HG02884 (cell line): ENCODE measurements at regions not wholly inside any gene's neighbourhood (a gene's known extent, or its start where the extent isn't known, plus 50 kb on each side); places are given as distances from the start of the nearest gene placed in this dataset.
A peak's percentile ranks its signal among the peaks of the same experiment; 100 is the strongest.
"Not testable (repeated sequence)": the region's sequence is repeated elsewhere in the genome, so short reads cannot be mapped to it uniquely, and the experiment has no call there.

Source experiments
- ATAC-seq: cut with Tn5 transposase; IDR thresholded peaks from one replicate; pipeline ENCODE4 v1.9.1; 2021; ENCODE audit warnings: mild to moderate bottlenecking, moderate library complexity; ENCODE audit not compliant: unreplicated experiment

- no peak for ATAC-seq
Measured at GRCh38 chrY:21600170-21600569, 65.5 kb downstream of the RBMY1A1 start.

DNA sequence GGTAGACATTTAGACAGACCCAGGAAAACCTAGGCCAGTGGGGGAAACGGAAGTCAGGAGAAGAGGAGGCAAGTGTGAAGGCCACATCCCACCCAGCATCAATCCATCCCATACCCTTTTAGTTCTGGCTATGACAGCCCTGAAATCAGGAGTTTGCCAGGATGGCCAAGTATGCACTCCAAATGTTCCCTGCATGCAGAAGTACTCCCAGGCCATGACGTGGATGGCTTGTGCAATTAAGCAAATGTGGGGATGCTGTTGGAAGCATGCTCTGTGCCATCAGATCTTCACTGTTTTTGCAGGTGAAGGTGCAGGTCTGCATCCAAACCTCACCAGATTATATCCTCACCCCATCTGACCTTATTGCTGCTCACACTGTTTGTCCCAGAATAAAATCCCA, 66.8 kb downstream of the RBMY1A1 start:
- ATAC-seq, result no peak

- ATAC-seq, result no peak
Measured at GRCh38 chrY:21602590-21602989, 67.9 kb downstream of the RBMY1A1 start.

DNA sequence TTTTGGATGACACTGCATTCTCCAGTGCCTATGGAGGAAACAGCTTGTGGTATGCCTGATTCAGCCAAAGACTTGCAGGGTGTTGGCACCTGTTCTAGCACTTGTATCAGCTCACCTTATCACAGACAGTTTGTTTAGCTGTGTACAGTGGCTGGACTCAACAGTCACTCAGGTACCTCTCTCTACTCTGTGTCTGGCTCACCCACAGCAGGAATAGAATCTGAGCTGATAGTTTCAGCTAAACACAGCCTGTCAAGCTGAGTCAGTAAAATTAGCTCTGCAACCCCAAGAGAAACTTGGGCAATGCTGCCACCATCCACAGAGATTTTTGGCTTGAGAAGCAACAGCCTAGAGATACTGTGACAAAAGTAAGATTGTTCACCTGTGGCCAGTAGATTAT, 101.5 kb downstream of the RBMY1A1 start:
- no peak for ATAC-seq

DNA sequence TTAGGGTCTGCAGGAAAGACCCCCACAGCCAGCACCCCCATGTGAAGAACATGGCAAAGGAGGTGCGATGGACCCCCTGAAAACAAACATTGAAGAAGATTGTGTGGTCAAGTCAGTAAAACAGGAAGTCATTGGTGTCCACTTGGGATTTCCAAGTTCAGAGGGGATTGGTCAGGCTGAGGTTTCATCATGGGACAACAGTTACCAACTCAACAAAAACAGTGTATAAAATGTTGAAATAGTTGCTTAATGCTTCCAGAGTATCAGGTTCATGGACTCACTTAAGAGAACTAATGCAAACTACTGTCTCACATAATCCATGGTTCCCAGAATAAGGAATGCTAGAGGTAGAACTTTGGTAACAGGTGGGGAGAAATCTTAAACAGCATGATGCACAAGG, 115.8 kb downstream of the RBMY1A1 start:
- no peak for ATAC-seq

DNA sequence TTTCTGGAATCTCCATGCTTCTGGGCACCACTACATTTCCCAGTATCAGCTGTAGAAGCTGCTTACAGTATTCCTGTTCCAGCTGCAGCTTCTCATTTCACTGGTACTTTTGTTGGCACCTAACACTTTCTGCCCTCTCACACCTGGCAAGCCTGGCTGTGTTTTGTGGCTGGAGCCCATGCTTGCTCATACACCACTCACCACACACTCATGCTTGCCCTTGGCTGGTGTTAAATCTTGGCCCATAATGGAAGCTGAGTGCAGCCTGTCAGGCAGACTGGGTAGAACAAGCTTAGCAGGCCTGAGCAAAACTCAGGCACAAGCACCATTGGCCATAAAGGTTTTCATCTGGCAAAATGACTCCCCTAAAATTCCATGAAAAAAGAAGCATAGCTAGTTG, 124.4 kb downstream of the RBMY1A1 start:
- not testable (repeated sequence) for ATAC-seq

DNA sequence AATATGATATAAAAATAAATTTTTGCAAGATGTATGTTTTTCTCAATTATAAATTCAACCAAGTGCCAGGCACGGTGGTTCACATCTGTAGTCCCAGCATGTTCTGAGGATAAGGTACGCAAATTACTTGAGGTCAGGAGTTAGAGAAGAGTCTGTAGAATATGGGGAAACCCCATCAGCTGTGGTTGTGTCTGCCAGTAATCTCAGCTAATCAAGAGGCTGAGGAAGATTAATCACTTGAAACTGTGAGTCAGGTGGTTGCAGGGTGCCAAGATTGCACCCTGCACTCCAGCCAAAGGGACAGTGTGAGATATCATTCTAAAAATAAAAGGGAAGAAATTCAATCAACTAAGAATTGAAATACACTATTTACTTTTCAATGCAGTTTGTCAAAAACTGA, 144.9 kb downstream of the RBMY1A1 start:
- peak; percentile 76 for ATAC-seq

- not testable (repeated sequence) for ATAC-seq
Measured at GRCh38 chrY:21686369-21686768, 151.7 kb downstream of the RBMY1A1 start.

DNA sequence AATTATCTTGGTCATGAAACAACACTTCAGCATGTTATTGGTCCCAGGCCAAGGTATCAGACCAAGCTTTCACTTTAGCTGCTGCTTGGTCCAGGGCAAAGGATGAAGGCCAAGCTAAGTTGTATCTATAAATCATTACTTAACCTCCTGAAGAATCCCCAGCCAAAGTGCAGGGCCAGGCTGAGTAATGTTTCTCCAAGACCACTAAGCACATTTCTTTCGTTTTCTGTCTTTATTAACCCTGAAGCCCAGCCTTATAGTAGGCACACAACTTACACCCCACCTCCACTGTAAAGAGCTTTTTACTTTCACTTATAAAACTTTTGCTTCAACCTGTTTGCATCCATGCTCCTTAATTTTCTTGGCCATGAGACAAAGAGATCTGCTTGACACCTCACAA, 167.3 kb downstream of the RBMY1A1 start:
- ATAC-seq, result not testable (repeated sequence)

GRCh38 chrY:21702927-21703326, 168.2 kb downstream of the RBMY1A1 start:
- not testable (repeated sequence) for ATAC-seq

DNA sequence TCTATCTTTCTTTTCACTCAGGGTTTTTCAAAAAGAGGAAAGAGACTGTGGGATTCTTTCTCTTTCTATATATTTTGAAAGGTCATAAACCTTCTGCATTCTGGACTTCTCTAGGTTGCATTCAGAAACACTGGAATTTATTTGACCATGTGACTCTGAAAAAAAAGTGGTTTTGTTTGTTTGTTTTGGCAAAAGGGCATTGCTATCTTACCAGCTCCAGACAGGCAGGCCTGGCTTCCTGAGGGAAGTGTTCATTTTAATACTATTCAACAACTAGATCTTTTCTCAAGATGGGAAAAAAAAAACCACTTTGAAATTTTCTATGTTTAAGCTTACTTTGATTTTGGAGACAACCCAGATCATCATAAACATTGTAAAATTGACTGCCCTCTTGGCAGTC, 170.6 kb downstream of the RBMY1A1 start:
- ATAC-seq, result no peak

DNA sequence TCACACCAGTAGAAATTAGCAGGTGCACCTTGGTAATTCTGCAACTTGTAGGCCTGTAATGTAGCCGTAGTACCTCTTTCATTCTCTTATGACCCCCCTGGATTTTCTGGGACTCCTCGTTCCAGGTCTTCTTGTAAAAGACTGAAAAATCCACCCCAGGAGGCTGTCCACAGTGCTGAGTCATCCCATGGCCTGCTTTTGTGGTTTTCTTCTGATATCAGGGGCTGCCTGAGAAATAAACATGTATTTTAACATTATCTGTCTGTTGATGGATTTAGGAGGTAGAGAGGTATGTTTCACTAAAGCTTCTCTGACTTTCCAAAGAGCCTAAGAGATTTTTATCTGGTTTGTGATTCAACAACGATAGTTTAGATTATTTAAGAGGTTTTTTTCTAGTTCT, 171.9 kb downstream of the RBMY1A1 start:
- not testable (repeated sequence) for ATAC-seq

DNA sequence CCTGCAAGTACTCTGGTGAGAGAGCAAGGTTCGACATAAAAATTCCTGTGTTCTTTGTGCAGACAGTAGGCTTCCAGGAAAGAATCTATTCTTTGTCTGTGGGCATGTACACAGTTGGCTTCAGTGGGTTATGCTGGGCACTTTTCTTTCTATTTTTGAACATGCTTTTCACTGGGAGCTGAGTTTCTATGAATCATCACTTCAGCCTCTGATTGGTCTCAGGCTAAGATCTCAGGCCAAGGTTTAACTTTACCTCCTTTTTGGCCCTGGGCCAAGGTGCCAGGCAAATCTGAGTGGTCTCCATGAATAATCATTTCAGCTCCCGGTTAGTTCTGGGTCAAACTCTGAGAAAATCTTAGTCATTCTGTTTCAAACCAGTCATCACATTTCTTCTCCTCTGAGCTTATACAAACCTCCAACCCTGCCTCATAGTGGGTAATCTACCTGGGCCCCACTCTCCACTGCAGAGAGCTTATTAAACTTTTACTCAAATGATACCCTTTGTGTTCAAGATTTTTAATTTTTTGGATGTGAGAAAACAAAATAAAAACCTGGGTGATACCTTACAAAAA, 158.8 kb downstream of the RBMY1D start:
- ATAC-seq, result not testable (repeated sequence)

DNA sequence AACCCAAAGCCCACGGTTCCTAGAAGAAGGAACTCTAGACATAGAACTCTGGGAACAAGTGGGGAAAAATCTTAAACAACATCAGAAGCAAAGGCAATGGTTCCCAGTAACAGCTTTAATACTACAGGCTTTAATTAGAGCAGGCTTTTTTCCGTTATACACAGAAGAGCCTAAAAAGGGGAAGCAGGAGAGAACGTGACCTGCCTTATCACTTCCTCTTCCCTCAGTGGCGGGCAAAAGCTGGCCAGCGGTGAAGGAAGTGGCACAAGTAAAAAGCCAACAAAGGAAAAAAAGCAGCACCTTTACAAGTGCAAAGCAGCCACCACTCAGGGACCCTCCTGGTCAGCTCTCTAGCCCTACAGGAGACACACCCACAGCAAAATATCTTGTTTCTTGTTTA, 149.3 kb downstream of the RBMY1D start:
- not testable (repeated sequence) for ATAC-seq

GRCh38 chrY:21760243-21760642, 134.1 kb downstream of the RBMY1D start:
- ATAC-seq, result not testable (repeated sequence)

- not testable (repeated sequence) for ATAC-seq
Measured at GRCh38 chrY:21767824-21768223, 126.5 kb downstream of the RBMY1D start.

GRCh38 chrY:21782174-21782860, 112.0 kb downstream of the RBMY1D start:
- not testable (repeated sequence) for ATAC-seq

GRCh38 chrY:21813484-21814233, 80.7 kb downstream of the RBMY1D start:
- ATAC-seq, result no peak

GRCh38 chrY:21814491-21814890, 79.8 kb downstream of the RBMY1D start:
- ATAC-seq, result no peak

- no peak for ATAC-seq
Measured at GRCh38 chrY:21821881-21822280, 72.4 kb downstream of the RBMY1D start.

GRCh38 chrY:21827593-21827992, 66.7 kb downstream of the RBMY1D start:
- ATAC-seq, result no peak
